ENCODE measurements at regions not wholly inside any gene's neighbourhood (a gene's known extent, or its start where the extent isn't known, plus 50 kb on each side); places are given as distances from the start of the nearest gene placed in this dataset.

DNA sequence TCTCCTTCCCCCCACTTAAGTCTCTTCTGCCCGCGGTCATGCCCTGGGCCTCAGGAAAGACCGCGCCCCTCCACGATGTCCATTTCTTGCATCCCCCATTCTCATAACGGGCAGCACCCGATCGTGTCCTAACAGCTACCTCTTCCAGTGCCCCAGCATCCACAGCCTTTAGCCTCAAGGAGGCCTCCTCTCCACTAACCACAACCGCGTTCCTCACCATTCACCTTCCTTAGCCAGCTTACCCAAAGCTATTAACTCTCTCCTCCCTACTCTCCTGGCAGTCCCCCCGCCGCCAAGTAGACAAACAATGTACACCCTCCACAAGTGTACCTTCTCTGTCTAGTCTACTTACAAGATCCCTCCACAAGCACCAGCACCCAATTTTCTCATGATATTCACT, 58.6 kb upstream of the PAGE5 start:
- no peak for TF ChIP-seq POLR2A (IDR thresholded peaks at IDR 0.05)
- TF ChIP-seq, protein P1, sequence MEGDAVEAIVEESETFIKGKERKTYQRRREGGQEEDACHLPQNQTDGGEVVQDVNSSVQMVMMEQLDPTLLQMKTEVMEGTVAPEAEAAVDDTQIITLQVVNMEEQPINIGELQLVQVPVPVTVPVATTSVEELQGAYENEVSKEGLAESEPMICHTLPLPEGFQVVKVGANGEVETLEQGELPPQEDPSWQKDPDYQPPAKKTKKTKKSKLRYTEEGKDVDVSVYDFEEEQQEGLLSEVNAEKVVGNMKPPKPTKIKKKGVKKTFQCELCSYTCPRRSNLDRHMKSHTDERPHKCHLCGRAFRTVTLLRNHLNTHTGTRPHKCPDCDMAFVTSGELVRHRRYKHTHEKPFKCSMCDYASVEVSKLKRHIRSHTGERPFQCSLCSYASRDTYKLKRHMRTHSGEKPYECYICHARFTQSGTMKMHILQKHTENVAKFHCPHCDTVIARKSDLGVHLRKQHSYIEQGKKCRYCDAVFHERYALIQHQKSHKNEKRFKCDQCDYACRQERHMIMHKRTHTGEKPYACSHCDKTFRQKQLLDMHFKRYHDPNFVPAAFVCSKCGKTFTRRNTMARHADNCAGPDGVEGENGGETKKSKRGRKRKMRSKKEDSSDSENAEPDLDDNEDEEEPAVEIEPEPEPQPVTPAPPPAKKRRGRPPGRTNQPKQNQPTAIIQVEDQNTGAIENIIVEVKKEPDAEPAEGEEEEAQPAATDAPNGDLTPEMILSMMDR (IDR thresholded peaks at IDR 0.05) = no peak

All from uterus (tissue), 2 donors.